ENCODE measurements at regions not wholly inside any gene's neighbourhood (a gene's known extent, or its start where the extent isn't known, plus 50 kb on each side); places are given as distances from the start of the nearest gene placed in this dataset.

DNA sequence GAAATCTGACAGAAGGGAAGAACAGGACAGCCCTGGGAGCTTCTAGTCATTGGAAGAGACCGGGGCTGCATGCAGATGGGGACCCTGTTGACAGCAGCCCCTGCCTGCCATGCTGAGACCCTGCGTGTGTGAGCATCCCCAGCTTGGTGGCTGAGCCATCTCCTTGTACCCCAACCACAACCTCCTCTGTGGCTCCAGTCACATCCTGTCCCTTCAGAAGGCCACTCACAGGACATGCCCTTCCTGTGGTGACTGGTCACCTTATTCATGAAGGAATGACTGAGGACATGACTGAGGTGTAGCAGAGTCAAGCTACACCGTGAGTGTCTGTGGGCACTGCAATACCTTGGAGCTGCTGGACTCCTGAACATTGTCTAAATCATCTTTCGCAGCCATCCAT is 141.8 kb upstream of the ERRFI1 start:
- TF ChIP-seq, protein P1, sequence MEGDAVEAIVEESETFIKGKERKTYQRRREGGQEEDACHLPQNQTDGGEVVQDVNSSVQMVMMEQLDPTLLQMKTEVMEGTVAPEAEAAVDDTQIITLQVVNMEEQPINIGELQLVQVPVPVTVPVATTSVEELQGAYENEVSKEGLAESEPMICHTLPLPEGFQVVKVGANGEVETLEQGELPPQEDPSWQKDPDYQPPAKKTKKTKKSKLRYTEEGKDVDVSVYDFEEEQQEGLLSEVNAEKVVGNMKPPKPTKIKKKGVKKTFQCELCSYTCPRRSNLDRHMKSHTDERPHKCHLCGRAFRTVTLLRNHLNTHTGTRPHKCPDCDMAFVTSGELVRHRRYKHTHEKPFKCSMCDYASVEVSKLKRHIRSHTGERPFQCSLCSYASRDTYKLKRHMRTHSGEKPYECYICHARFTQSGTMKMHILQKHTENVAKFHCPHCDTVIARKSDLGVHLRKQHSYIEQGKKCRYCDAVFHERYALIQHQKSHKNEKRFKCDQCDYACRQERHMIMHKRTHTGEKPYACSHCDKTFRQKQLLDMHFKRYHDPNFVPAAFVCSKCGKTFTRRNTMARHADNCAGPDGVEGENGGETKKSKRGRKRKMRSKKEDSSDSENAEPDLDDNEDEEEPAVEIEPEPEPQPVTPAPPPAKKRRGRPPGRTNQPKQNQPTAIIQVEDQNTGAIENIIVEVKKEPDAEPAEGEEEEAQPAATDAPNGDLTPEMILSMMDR (IDR thresholded peaks at IDR 0.05; ENCODE audit: poor library complexity, severe bottlenecking) = no peak
- TF ChIP-seq POLR2AphosphoS5 (IDR thresholded peaks at IDR 0.05) = no peak
- no peak for TF ChIP-seq TAF1 (IDR thresholded peaks at IDR 0.05; ENCODE audit: low read depth)
- TF ChIP-seq EP300 (conservative IDR thresholded peaks at IDR 0.05; ENCODE audit: poor library complexity, severe bottlenecking) = no peak
- no peak for TF ChIP-seq REST (IDR thresholded peaks at IDR 0.05; ENCODE audit: borderline replicate concordance)
- TF ChIP-seq EZH2 (IDR thresholded peaks at IDR 0.05; ENCODE audit: borderline replicate concordance, insufficient read depth, low read length, poor library complexity, severe bottlenecking) = no peak
- TF ChIP-seq RAD21 (conservative IDR thresholded peaks at IDR 0.05) = no peak
- TF ChIP-seq MXI1 (conservative IDR thresholded peaks at IDR 0.05; ENCODE audit: poor library complexity, severe bottlenecking) = no peak
- TF ChIP-seq SMC3 (conservative IDR thresholded peaks at IDR 0.05; ENCODE audit: poor library complexity) = no peak
